WERI-Rb-1 (cell line): ENCODE measurements at regions not wholly inside any gene's neighbourhood (a gene's known extent, or its start where the extent isn't known, plus 50 kb on each side); places are given as distances from the start of the nearest gene placed in this dataset.

Experiments used
- DNase-seq: peaks from one replicate; pipeline ENCODE4 v3.0.0-alpha.2; 2020
- H3K27ac ChIP-seq: fragments of 250-450 bp; sonication (Bioruptor Pico); 2 replicates; pipeline ENCODE4 v1.5.1; 2020; ENCODE audit warnings: mild to moderate bottlenecking, moderate library complexity
- H3K27me3 ChIP-seq: fragments of 250-450 bp; sonication (Bioruptor Pico); 2 replicates; pipeline ENCODE4 v1.5.1; 2021; ENCODE audit warnings: mild to moderate bottlenecking, low read depth, moderate library complexity; ENCODE audit not compliant: insufficient read depth, severe bottlenecking
- H3K36me3 ChIP-seq: fragments of 250-450 bp; sonication (Bioruptor Pico); 2 replicates; pipeline ENCODE4 v1.5.1; 2020; ENCODE audit warnings: mild to moderate bottlenecking, moderate library complexity
- H3K4me3 ChIP-seq: 2 replicates; pipeline ENCODE4 v1.5.1; 2011; ENCODE audit warnings: low read depth, mild to moderate bottlenecking, control low read depth, low read length
- H3K9me3 ChIP-seq: fragments of 250-450 bp; sonication (Bioruptor Pico); 2 replicates; pipeline ENCODE4 v1.5.1; 2021; ENCODE audit warnings: mild to moderate bottlenecking, moderate library complexity; ENCODE audit not compliant: severe bottlenecking
- TF ChIP-seq, protein P1 (sequence below): IDR thresholded peaks from 2 replicates; pipeline ENCODE4 v1.5.1; 2011; ENCODE audit warnings: low read depth, mild to moderate bottlenecking, control low read depth, inconsistent platforms, low read length

- DNase-seq, result no peak
- H3K9me3 ChIP-seq, result no peaks in the 10 kb centered on the region
- TF ChIP-seq, protein P1, sequence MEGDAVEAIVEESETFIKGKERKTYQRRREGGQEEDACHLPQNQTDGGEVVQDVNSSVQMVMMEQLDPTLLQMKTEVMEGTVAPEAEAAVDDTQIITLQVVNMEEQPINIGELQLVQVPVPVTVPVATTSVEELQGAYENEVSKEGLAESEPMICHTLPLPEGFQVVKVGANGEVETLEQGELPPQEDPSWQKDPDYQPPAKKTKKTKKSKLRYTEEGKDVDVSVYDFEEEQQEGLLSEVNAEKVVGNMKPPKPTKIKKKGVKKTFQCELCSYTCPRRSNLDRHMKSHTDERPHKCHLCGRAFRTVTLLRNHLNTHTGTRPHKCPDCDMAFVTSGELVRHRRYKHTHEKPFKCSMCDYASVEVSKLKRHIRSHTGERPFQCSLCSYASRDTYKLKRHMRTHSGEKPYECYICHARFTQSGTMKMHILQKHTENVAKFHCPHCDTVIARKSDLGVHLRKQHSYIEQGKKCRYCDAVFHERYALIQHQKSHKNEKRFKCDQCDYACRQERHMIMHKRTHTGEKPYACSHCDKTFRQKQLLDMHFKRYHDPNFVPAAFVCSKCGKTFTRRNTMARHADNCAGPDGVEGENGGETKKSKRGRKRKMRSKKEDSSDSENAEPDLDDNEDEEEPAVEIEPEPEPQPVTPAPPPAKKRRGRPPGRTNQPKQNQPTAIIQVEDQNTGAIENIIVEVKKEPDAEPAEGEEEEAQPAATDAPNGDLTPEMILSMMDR, result no peak
- no peak overlapping the region for H3K4me3 ChIP-seq
- H3K27ac ChIP-seq, result no peak overlapping the region
- no peaks in the 10 kb centered on the region for H3K36me3 ChIP-seq
- no peaks in the 10 kb centered on the region for H3K27me3 ChIP-seq
Measured at GRCh38 chr5:89011778-89012711, 129.1 kb upstream of the MEF2C start.

- Histone ChIP-seq H3K4me3 (no peak overlapping the region), H3K9me3 (no peaks in the 10 kb centered on the region), H3K27ac (no peak overlapping the region), H3K36me3 (no peaks in the 10 kb centered on the region), H3K27me3 (no peaks in the 10 kb centered on the region)
- no peak for DNase-seq
- TF ChIP-seq, protein P1, result no peak
Measured at GRCh38 chr5:89010512-89010911, 127.5 kb upstream of the MEF2C start.

DNA sequence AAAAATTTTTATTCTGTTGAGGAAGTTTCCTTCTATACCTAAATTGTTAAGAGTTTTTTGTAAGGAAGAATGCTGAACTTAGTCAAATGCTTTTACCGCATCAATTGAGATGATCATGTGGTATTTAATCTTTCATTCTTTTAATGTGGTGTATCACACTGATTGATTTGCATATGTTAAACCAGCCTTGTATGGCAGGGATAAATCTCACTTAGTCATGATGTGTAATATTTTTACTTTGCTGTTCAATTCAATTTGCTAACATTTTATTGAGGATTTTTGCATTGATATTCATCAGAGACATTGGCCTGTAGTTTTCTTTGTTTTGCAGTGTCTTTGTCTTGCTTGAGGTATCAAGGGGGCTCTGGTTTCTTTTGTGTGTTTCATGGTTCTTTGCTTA, 125.3 kb upstream of the MEF2C start:
- TF ChIP-seq, protein P1, result no peak
- no peaks in the 10 kb centered on the region for H3K36me3 ChIP-seq

DNA sequence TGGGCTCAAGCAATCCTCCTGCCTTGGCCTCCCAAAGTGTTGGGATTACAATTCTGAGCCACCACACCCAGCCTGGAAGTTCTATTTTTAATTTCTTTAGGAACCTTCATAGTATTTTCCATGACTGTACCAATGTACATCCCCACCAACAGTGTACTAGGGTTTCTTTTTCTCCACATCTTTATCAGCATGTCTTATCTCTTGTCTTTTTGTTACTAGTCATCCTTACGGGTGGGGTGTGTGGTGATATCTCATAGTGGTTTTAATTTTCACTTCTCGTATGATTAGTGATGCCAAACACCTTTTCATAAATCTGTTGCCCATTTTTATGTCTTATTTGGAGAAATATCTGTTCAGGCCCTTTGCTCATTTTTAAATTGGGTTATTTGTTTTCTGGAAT, 123.0 kb upstream of the MEF2C start:
- Histone ChIP-seq H3K27me3 (no peaks in the 10 kb centered on the region), H3K27ac (no peak overlapping the region), H3K9me3 (no peaks in the 10 kb centered on the region), H3K36me3 (no peaks in the 10 kb centered on the region), H3K4me3 (no peak overlapping the region)
- TF ChIP-seq, protein P1, result no peak
- DNase-seq, result no peak

More for the DNA sequence above, 125.3 kb upstream of the MEF2C start:
- H3K27ac ChIP-seq, result no peak overlapping the region
- H3K27me3 ChIP-seq, result no peaks in the 10 kb centered on the region
- DNase-seq, result no peak
- H3K9me3 ChIP-seq, result no peaks in the 10 kb centered on the region
- no peak overlapping the region for H3K4me3 ChIP-seq

DNA sequence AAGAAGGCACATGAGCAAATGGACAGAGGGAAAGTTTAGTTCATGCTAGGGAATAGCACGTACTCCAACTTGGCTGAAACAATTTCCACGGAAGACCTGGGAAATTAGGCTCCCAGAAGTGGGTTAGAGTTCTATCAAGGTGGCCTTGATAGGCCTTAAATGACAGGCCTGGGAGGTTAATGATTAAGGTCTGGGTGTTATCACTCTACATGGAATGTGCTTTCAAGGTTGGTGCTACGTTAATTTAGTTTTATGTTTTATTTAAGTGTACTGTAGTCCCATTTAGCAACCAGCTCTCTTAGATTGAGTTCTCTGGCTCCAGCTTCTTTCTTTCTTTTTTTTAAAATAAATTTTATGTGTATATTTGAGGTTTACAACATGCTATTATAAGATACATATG, 121.4 kb upstream of the MEF2C start:
- Histone ChIP-seq H3K27ac (no peak overlapping the region), H3K4me3 (no peak overlapping the region), H3K27me3 (no peaks in the 10 kb centered on the region), H3K9me3 (no peaks in the 10 kb centered on the region), H3K36me3 (no peaks in the 10 kb centered on the region)
- TF ChIP-seq, protein P1, result no peak
- no peak for DNase-seq
